Body of pancreas (tissue), 4 donors: ENCODE measurements at regions not wholly inside any gene's neighbourhood (a gene's known extent, or its start where the extent isn't known, plus 50 kb on each side); places are given as distances from the start of the nearest gene placed in this dataset.

ENCODE experiments used
- ATAC-seq: fragments of 150-250 bp; one replicate; pipeline ENCODE4 v1.9.1; 2016
- DNase-seq, 4 donors: peaks; one replicate each; pipeline ENCODE4 v3.0.0-alpha.2; 2019
- H3K27ac ChIP-seq, 4 donors: fragments of 200-600 bp; sonication (generic); 1 replicate in 3 of 4; 2 replicates in 1 of 4; pipeline versions ENCODE4 v1.5.1 to v1.6.1; 2016 to 2019; ENCODE audit warnings: mild to moderate bottlenecking in 1 of 4, mixed read lengths in 1 of 4, moderate library complexity in 1 of 4
- H3K27me3 ChIP-seq, 2 donors: fragments of 200-600 bp; sonication (generic); one replicate each; pipeline ENCODE4 v1.6.0; 2016; ENCODE audit warnings: mild to moderate bottlenecking in 1 of 2
- H3K36me3 ChIP-seq, 2 donors: fragments of 200-600 bp; sonication (generic); replicated peaks in 1 of 2; 2 replicates each; pipeline ENCODE4 v1.5.1; 2016; ENCODE audit warnings: low read depth in 2 of 2; ENCODE audit not compliant: insufficient read depth in 1 of 2
- H3K4me1 ChIP-seq: fragments of 200-600 bp; sonication (generic); one replicate; pipeline ENCODE4 v1.6.0; 2016
- H3K4me3 ChIP-seq, 2 donors: fragments of 200-600 bp; sonication (generic); 1 replicate in 1 of 2; 2 replicates in 1 of 2; pipeline ENCODE4 v1.5.1; 2016 to 2019
- H3K9me3 ChIP-seq, 3 donors: fragments of 200-600 bp; sonication (generic); 1 replicate in 2 of 3; 2 replicates in 1 of 3; pipeline ENCODE4 v1.5.1; 2016
- POLR2A ChIP-seq, 3 donors: fragments of 450-650 bp; IDR thresholded peaks; one replicate each; pipeline ENCODE4 v1.6.1; 2016; ENCODE audit warnings: antibody characterized with exemption in 3 of 3, mild to moderate bottlenecking in 2 of 3
- WGBS, 2 donors: methylation state at CpG; one replicate each; pipeline ENCODE4 v1.1.5; 2017; 5-methylcytosine and 5-hydroxymethylcytosine counted together
- intact Hi-C: fragments of 100-400 bp; cut with DNase I; formaldehyde crosslinking; loops from one replicate; pipeline ENCODE4 v1.15.1; 2023
- TF ChIP-seq, protein P1 (sequence below), 7 experiments: fragments of 450-650 bp in 4 of 7; fragments of 200-600 bp in 3 of 7; sonication (generic) in 3 of 7; IDR thresholded peaks; one replicate each; pipeline ENCODE4 v1.5.1; 2016 to 2019; ENCODE audit warnings: antibody characterized with exemption in 7 of 7

- WGBS, 2 donors = 88 to 92% methylated on average over 6 of the region's 6 CpGs
- Histone ChIP-seq H3K4me3 (no peak overlapping the region), H3K27ac (no peak overlapping the region), H3K4me1 (peaks cover 15% of the 10 kb centered on the region), H3K36me3 (no peaks in the 10 kb centered on the region), H3K27me3 (no peaks in the 10 kb centered on the region), H3K9me3 (no peaks in the 10 kb centered on the region)
- TF ChIP-seq, protein P1, sequence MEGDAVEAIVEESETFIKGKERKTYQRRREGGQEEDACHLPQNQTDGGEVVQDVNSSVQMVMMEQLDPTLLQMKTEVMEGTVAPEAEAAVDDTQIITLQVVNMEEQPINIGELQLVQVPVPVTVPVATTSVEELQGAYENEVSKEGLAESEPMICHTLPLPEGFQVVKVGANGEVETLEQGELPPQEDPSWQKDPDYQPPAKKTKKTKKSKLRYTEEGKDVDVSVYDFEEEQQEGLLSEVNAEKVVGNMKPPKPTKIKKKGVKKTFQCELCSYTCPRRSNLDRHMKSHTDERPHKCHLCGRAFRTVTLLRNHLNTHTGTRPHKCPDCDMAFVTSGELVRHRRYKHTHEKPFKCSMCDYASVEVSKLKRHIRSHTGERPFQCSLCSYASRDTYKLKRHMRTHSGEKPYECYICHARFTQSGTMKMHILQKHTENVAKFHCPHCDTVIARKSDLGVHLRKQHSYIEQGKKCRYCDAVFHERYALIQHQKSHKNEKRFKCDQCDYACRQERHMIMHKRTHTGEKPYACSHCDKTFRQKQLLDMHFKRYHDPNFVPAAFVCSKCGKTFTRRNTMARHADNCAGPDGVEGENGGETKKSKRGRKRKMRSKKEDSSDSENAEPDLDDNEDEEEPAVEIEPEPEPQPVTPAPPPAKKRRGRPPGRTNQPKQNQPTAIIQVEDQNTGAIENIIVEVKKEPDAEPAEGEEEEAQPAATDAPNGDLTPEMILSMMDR (IDR thresholded peaks at IDR 0.05) = no peak
- no peak for ATAC-seq
- intact Hi-C loops = no loop called here
- no peak for DNase-seq
Measured at GRCh38 chr2:8368463-8368862, 313.4 kb upstream of the ID2 start.

DNA sequence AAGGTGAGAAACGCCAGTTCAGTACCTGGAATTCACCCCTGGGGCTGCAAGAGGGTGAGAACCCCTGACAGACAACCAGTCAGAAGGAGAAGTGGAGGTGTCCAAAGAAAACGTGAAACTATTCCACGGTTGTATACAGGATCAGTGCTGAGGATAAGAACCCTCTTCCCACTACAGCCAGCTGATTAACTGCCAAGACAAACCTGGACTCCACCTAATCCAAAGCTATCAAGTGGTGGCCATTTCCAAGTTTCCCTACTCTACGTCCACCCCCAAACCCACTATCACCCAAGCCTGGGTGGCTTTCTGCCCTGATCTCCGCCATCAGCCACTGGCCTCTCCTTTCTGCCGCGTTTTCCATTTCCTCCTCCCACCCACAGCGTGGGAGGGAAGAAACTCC, 312.3 kb upstream of the ID2 start:
- 84 to 91% methylated on average over 8 of the region's 8 CpGs for WGBS, 2 donors
- TF ChIP-seq, protein P1 (IDR thresholded peaks at IDR 0.05) = no peak
- TF ChIP-seq POLR2A (IDR thresholded peaks at IDR 0.05) = no peak
- no peaks in the 10 kb centered on the region for H3K36me3 ChIP-seq

GRCh38 chr2:8370258-8370802, 311.5 kb upstream of the ID2 start:
- Histone ChIP-seq H3K27ac (no peak overlapping the region), H3K4me1 (no peaks in the 10 kb centered on the region), H3K27me3 (no peaks in the 10 kb centered on the region), H3K36me3 (no peaks in the 10 kb centered on the region), H3K9me3 (no peaks in the 10 kb centered on the region), H3K4me3 (no peak overlapping the region)
- TF ChIP-seq, protein P1 (IDR thresholded peaks at IDR 0.05) = no peak
- TF ChIP-seq POLR2A (IDR thresholded peaks at IDR 0.05) = no peak
- 37 to 46% methylated on average over 2 of the region's 2 CpGs for WGBS, 2 donors
- intact Hi-C loops = no loop called here
- no peak for DNase-seq
- no peak for ATAC-seq

More for the DNA sequence above, 312.3 kb upstream of the ID2 start:
- H3K27me3 ChIP-seq = no peaks in the 10 kb centered on the region
- intact Hi-C loops = no loop called here
- H3K9me3 ChIP-seq = no peaks in the 10 kb centered on the region
- no peak for ATAC-seq
- no peak for DNase-seq
- peaks cover 7% of the 10 kb centered on the region for H3K4me1 ChIP-seq
- no peak overlapping the region for H3K27ac ChIP-seq
- no peak overlapping the region for H3K4me3 ChIP-seq

GRCh38 chr2:8371653-8372052, 310.2 kb upstream of the ID2 start:
- intact Hi-C loops = no loop called here
- WGBS, 2 donors = 41 to 47% methylated on average over 4 of the region's 4 CpGs
- TF ChIP-seq POLR2A (IDR thresholded peaks at IDR 0.05) = no peak
- TF ChIP-seq, protein P1 (IDR thresholded peaks at IDR 0.05) = no peak
- H3K4me3 ChIP-seq = no peak overlapping the region
- H3K27me3 ChIP-seq = no peaks in the 10 kb centered on the region
- no peaks in the 10 kb centered on the region for H3K9me3 ChIP-seq
- no peak for DNase-seq
- no peak overlapping the region for H3K27ac ChIP-seq
- no peak for ATAC-seq
- no peaks in the 10 kb centered on the region for H3K36me3 ChIP-seq
- no peaks in the 10 kb centered on the region for H3K4me1 ChIP-seq

- Histone ChIP-seq H3K27me3 (no peaks in the 10 kb centered on the region), H3K9me3 (no peaks in the 10 kb centered on the region), H3K27ac (no peak overlapping the region), H3K4me3 (no peak overlapping the region), H3K4me1 (no peaks in the 10 kb centered on the region), H3K36me3 (no peaks in the 10 kb centered on the region)
- intact Hi-C loops = no loop called here
- DNase-seq = no peak
- 89 to 90% methylated on average over 9 of the region's 9 CpGs for WGBS, 2 donors
- no peak for ATAC-seq
- no peak for TF ChIP-seq POLR2A (IDR thresholded peaks at IDR 0.05)
- TF ChIP-seq, protein P1 (IDR thresholded peaks at IDR 0.05) = no peak
Measured at GRCh38 chr2:8374782-8375181, 307.1 kb upstream of the ID2 start.
